OCI-LY7 (cell line): ENCODE measurements at regions not wholly inside any gene's neighbourhood (a gene's known extent, or its start where the extent isn't known, plus 50 kb on each side); places are given as distances from the start of the nearest gene placed in this dataset.

Source experiments
- EZH2phosphoT487 ChIP-seq: fragments of 200-600 bp; sonication (generic); IDR thresholded peaks from 2 replicates; pipeline ENCODE4 v1.6.1; 2018; ENCODE audit warnings: low read depth, borderline replicate concordance, mild to moderate bottlenecking, mixed run types, antibody characterized with exemption, low read length, moderate library complexity, mixed read lengths
- TF ChIP-seq, protein P1 (sequence below): fragments of 200-600 bp; sonication (generic); conservative IDR thresholded peaks from 2 replicates; pipeline ENCODE4 v1.5.1; 2014; ENCODE audit warnings: mild to moderate bottlenecking, antibody characterized with exemption, low read length, moderate library complexity, mixed read lengths

DNA sequence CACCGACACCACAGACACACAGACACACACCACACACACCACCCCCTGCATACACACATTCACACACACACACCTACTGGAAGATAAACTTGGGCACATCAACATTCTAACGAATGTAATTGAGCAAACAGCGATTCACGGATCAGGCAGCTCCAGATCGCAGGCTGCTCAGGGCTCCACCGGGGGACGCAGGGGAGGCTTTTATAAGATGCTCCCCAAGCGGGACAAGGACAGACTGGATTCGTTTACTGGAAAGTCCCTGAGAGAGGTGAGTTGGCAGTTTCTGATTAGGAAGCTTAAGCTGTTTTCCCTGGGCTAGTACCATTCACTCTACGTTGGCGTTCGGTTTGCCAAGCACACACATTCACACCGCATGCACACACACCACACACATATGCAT lies 281.3 kb downstream of the IRF8 start:
- TF ChIP-seq, protein P1, sequence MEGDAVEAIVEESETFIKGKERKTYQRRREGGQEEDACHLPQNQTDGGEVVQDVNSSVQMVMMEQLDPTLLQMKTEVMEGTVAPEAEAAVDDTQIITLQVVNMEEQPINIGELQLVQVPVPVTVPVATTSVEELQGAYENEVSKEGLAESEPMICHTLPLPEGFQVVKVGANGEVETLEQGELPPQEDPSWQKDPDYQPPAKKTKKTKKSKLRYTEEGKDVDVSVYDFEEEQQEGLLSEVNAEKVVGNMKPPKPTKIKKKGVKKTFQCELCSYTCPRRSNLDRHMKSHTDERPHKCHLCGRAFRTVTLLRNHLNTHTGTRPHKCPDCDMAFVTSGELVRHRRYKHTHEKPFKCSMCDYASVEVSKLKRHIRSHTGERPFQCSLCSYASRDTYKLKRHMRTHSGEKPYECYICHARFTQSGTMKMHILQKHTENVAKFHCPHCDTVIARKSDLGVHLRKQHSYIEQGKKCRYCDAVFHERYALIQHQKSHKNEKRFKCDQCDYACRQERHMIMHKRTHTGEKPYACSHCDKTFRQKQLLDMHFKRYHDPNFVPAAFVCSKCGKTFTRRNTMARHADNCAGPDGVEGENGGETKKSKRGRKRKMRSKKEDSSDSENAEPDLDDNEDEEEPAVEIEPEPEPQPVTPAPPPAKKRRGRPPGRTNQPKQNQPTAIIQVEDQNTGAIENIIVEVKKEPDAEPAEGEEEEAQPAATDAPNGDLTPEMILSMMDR, result no peak
- TF ChIP-seq EZH2phosphoT487, result no peak
